Left kidney (tissue), 1 donor: ENCODE measurements at regions not wholly inside any gene's neighbourhood (a gene's known extent, or its start where the extent isn't known, plus 50 kb on each side); places are given as distances from the start of the nearest gene placed in this dataset.
"Not testable (repeated sequence)": the region's sequence is repeated elsewhere in the genome, so short reads cannot be mapped to it uniquely, and the experiment has no call there.

ENCODE experiments used
- DNase-seq: peaks from one replicate; pipeline ENCODE4 v3.0.0-alpha.2; 2013

- DNase-seq: not testable (repeated sequence)
Observed at GRCh38 chr9:78916884-78917283, 620.0 kb downstream of the PSAT1 start.

DNA sequence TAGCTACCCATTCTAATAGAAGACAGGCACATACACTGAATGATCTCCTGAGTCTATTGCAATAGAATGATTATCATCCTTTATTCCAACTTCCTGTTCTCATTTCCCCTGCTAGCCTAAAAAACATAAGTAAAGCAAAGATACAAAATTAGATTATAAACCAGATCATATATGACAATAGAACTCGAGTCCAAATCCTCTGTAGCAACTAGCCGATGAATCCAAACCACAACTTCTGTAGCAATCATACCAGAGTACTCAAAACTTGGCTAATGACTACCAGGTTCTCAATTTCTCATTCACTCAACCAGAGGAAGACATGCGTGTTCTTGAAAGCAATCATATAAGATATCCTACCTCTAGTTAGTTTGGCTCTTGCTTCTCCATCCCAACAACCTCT lies 622.1 kb downstream of the PSAT1 start:
- no peak for DNase-seq

DNA sequence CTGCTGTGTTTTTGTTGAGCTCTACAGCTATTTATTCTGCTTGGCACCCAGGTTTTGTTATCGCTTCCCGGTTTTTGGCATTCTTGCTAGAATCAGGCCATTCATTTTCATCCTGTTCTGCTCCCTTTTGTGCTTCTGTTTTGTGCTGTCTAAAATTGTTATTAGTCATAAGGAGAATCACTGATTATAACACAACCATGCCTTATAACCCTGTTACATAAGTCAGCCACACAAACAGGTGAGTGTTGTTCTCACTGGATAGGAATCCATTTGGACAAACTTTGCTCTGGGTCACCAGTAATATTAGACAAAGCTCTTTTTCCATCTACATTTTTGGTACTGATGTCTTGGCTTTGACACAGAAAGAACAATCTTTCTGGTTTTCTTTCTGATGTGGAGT lies 622.8 kb downstream of the PSAT1 start:
- DNase-seq: no peak

GRCh38 chr9:78921341-78921740 lies 624.4 kb downstream of the PSAT1 start:
- no peak for DNase-seq

GRCh38 chr9:78923966-78924659 lies 627.2 kb downstream of the PSAT1 start:
- DNase-seq: no peak

- no peak for DNase-seq
Observed at GRCh38 chr9:78927099-78927940, 630.4 kb downstream of the PSAT1 start.

- peak; percentile 54 for DNase-seq
Observed at GRCh38 chr9:78928625-78929405, 631.9 kb downstream of the PSAT1 start.

DNA sequence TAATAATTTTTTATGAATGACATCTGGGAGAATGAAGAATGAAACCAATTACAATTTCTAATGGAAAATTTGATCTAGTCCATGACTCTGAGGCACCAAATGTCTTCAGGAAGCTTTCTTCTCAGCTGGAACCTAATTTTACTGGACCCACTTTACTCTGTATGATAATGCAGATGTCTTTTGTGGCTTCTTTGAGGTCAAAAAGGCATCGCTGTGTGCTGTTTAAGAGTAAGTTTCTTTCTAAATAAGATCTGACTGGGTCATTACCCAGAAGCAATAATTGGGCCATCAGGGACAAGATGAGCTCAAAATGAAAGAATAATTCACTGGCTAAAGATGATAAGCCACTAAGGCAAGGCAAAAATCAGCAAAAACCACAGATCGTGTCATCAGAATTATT lies 633.4 kb downstream of the PSAT1 start:
- DNase-seq: no peak

DNA sequence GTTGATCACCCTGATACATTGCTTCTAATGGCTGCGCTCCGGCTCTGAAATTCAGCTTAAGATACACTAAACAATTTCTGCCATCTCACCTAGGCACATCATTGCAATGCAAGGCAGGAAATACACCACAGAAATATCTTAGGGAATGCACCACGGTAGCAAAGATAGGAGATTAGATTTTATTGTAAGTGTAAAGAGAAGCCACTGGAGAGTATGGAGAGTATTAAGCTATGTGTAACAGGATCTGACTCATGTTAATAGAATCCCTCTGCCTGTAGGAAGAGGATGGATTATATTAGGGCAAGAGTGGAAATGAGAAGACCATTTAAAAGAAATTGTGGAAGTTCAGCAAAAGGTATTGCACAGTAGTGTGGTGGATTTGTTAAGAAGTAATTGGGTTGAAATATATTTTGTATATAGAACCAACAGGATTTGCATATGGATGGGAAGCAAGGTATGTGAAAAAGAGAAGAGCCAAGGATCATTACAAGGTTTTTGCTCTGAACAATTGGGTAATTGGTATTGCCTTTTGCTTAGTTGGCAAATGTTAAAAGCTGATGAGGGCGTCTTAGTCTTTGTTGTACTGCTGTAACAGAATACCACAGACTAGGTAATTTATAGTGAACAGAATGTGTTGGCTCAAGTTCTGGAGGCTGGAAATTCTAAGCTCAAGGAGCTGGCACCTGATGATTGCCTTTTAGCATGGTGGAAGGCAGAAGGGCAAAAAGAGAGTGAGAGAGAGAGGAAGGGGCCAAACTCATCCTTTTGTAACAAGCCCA lies 636.1 kb downstream of the PSAT1 start:
- DNase-seq: no peak

- no peak for DNase-seq
Observed at GRCh38 chr9:78934880-78935279, 636.9 kb upstream of the TLE4 start.

- no peak for DNase-seq
Observed at GRCh38 chr9:78938821-78939220, 632.9 kb upstream of the TLE4 start.

DNA sequence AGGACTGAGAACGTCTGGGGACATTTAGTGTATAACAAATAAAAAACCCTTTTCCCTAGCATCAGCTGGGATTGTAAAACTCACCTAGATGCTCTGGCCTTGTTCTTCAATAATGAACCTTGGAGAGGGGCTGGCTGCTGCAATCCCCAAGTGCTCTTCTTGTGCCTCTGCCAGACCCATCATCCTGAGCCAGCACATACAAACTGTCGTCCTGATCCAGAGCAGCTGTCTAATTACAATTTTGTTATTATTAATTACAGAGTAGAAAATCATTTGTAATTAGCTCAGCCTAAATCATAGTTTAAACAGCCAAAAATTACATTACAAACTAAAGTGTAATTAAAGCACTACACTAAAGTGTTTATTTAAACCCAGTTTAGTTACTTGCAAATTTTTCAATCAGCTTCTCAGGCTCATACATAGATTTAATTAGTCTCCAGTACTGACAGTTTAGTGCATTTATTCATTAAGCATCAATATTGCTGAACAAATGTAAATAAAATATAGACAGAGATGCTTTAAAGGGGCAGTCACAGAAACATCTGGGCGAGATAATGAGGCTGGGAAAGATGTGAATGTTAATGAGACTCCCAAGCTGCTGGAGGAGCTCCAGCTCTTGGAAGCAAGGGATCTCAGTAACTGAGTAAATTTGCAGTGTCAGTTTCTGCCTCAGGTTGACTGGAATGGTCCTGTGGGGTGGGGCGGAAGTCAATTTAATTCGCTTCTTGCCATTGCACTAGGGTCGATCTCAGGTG lies 632.3 kb upstream of the TLE4 start:
- DNase-seq: no peak

DNA sequence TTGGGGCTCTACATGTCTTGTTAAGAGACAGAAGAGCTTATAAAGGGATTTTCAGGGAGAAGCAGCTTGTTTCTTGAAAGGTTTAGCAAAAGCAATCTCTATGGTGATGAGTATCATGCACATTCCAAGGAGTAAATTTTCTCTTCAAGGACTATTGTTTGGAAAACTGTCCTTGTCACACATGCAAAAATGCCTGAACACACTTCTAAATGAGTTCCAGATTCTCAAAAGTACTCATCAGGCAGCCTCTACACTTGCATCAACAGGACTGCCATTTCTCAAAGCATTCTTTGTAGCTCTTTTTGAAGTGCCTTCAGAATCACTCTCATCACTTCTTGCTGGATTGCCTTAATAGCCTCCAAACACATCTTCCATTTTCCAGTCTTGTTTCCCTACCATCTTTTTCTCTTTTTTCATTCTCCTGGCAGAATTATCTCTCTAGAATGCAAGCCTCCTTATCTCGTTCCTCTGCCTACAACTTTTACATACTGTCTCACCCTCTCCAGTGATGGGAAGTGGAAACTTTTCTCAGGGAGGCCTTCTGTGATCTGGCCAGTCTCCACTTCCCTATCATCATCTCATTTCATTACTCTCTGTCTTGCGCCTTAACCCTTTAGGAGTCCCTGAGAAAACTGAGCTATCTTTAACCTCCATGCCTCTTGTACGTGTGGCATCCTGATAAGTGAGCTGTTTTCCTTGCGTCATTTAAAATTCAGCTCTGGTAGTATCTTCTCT lies 631.5 kb upstream of the TLE4 start:
- DNase-seq: no peak

DNA sequence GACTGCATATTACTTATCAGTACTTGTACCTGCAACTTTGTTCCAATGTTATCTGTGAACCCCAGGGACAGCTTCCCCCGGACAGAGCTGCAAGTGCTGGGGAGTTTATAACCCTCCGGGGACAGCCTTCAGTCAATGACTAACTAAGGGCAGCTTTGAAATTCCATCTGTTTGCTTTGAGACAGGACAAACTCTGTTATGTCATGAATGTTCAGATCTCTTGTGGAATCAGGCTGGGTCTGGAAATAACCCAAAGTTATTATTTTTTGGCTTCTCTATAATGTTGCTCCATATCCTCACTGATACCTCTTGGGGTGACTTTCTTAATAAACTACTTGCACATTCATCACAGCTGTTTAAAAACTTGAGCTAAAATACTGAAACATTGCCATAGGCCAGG lies 617.5 kb upstream of the TLE4 start:
- DNase-seq: no peak

GRCh38 chr9:78958892-78959291 lies 612.9 kb upstream of the TLE4 start:
- no peak for DNase-seq

DNA sequence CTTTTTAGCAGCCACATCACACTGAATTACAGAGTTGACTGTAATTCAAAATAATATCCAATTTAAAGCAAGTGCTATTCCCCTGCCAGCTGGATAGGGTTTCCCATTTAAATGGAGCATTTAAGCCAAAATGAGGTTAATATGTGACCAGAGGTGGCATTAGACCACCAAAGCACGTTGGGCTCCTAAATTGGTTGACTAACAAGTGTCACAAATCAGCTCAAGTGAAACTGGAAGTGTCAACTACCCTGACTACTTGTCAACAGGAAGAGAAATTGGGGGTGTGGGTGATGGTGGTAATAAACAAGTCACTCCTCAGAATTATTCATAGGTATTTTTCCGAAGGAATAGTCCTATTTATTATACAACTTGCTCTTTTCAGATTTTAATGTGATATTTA lies 609.6 kb upstream of the TLE4 start:
- DNase-seq: no peak

- DNase-seq: no peak
Observed at GRCh38 chr9:78963911-78964310, 607.9 kb upstream of the TLE4 start.

- DNase-seq: no peak
Observed at GRCh38 chr9:78967596-78968217, 604.1 kb upstream of the TLE4 start.

DNA sequence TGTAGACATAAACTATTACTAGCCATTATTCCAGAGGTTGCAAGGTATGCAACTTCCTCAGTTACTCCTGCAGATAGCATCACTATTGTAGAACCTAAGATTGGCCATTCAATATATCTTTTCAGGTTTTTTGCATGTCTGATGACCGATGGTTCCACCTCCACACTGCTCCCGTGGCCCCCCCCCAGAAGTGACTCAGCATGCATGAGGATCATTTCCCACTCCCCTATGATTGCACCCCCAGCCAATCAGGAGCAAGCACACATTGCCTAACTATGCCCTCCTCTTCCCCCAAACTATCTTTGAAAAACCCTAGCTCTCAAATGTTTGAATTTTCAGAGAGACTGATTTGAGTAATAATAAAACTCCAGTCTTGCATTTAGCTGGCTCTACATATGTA lies 601.4 kb upstream of the TLE4 start:
- DNase-seq: no peak

- no peak for DNase-seq
Observed at GRCh38 chr9:78971540-78971939, 600.2 kb upstream of the TLE4 start.
